Activated naive CD4-positive, alpha-beta T cell (primary cell): ENCODE measurements at regions not wholly inside any gene's neighbourhood (a gene's known extent, or its start where the extent isn't known, plus 50 kb on each side); places are given as distances from the start of the nearest gene placed in this dataset.
"Not testable (repeated sequence)": the region's sequence is repeated elsewhere in the genome, so short reads cannot be mapped to it uniquely, and the experiment has no call there.

Experiments
- DNase-seq, 4 experiments: peaks; one replicate each; lab custom pipeline; 2025; lab: John Stamatoyannopoulos, UW

DNA sequence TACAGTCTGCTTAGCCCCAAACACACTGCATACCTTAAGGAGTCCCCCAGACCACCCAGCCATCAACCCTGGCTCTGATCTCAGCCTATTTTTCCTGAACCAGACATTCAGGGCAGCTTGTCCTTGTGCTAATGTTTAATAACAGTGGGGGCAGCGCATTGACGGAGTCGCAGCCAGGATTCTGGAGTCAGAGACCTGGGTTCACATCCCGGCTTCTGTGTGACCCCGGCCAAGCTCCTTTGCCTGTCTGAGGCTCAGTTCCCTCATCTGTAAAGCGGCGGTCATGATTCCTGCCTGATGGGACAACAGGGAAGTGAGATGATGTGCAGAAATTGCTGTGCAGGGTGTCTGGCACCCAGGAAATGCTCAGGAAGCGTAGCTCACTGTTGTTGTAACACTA is 63.1 kb downstream of the MATN1 start:
- DNase-seq: no peak

DNA sequence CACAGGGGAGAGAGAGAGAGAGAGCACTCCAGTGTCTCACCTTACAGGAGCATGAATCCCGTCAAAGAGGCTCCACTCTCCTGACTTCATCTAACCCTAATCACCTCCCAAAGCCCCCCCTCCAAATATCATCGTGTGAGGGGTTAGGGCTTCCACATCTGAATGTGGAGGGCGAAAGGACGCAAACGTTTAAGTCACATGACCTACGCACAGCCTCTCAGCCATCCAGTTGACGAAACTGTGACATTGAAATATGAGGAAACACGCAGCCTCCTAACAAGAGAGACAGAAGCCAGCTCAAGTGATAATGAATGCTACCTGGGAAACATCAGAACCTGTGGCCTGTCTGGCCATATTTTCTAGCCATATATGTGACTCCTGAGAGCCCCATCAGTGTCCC is 63.7 kb downstream of the MATN1 start:
- DNase-seq: no peak

DNA sequence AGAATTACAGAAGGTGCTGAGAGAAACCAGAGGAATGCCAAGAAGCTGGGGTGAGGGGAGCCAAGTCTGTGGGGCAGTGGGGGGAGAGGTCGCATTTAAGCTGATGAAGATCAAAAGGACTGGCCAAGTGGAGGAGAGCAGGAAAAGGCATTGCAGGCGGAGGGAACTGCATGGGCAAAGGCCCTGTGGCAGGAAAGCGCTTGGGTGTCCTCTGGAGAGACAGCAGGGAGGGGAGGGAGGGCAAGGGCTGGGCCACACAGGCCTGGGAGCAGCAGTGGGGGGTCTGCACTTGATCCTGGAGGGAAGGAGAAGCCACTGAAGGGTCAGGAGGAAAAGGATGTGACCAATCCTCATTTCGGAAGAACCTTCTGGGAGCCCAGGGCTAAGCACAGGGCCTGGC is 65.0 kb downstream of the MATN1 start:
- DNase-seq: not testable (repeated sequence)

DNA sequence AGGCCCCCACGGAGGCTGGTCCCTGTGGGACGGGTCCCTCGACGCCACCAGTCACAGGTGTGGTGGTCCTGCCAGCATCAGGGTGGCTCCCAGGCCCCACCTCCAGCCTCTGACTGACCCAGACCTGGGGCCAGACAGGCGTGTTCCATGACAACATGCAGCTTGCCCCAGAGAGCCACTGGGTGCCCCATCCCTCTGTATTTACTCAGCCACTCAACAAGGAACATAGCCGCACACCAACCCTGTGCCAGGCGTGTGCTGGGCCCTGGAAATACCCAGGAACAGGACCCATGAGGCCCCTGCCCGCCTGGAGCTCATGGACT is 65.4 kb downstream of the MATN1 start:
- DNase-seq: no peak

DNA sequence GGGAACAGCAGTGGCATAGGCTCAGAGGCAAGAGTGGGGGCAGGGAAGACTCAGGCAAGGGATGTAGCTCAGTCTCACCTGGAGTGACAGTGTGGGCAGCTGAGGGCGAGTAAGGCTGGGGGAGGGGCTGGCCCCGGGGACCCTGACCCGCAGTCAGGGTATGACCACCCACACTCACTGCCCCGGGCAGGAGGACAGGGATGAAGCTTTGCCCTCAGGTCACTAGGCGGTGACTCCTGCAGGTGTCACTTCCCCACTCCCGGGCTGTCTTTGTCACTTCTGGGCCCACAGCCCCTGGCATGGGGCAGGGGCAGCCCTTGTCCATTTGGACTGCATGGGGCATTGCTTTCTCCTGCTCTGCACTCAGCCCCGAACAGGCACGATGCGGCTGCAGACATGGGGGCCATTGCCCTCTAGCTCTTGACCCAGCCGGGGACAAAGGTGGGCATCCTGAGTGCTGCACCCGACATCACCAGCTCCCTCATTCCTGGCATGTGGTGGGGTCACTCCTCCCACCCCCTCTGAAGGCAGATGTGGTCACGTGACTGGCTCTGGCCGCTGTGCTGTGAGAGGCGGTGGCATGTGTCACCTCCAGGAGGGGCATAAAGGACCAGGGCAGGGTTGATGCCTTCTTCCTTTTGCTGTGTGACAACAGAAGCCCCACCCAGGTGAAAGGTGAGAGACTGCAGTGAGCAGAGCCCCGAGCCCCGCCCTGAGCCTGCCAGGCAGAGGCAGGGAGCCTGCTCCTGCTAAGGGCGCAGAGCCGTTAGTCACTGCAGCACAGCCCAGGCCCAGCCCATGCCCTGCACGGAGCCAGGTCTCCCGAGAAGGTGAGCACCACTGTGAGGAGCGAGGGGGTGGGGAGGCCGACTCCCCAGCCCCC is 66.0 kb downstream of the MATN1 start:
- no peak for DNase-seq

DNA sequence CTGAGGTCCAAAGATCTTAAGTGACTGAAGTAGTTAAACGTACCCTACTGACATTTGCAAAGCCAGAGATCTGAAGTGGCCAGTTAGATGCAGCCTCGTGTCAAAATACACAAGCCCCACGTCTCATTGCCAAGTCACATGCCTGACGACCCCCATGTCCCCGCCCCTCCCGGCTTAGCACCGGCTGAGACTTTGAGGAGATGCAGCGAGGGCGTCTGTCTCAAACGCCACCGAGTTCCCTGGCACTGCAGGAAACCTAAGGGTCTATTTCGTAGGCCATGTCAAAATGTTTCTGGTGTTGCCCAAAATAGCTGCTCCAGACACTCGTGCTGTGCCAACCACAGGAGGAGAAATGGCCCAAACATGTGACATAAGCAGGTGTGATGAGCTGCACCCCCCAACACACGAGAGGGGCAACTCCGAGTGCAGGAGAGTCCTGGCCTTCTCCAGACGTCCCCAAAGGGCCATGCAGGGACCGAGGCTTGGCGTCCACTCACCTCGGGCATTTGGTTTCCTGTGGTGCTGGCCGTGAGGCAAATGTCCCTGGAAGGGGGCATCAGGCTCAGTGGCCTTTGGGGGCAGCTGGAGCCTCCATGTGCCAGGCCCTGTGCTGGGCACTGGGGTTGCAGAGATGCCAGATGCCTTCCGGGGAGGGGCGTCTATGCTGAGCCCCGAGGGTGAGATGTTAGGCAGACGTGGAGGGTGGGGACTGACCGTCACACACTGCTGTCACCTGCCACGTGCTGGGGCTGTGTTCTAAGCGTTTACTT is 67.0 kb downstream of the MATN1 start:
- no peak for DNase-seq

DNA sequence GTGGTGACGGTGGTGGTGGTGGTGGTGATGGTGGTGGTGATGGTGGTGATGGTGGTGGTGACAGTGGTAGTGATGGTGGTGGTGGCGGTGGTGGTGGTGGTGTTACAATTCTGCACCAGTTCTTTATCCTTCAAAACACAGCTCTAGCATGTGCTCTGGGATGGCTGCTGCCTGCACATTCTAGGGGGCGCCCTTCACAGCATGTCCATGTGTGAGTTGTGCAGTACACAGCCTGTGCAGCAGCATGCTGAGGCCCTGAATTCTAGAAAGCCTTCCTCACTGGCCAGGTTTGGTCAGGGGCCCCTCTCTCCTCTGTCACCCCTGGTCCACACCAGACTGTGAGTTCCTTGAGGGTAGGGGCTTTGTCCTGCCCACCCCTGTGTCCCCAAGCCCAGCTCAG is 67.7 kb downstream of the MATN1 start:
- no peak for DNase-seq

DNA sequence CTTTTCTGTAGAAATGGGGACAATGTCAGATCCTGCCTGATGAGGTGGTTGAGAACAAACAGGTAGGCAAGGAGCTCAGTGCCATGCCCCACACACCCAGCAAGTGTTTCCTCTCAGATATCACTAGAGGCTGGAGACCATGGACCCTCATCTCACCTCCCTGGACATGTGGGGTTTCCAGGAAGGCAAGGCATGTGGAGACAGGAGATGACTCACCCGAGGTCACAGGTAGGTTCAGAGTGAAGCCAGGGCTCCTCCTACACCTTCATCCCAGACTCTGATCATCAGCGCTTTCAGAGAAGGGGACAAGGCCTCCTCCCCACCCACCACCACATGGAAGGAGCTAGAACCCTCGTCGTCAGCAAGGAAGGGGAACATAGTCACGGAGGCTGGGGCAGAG is 69.2 kb downstream of the MATN1 start:
- DNase-seq: no peak

DNA sequence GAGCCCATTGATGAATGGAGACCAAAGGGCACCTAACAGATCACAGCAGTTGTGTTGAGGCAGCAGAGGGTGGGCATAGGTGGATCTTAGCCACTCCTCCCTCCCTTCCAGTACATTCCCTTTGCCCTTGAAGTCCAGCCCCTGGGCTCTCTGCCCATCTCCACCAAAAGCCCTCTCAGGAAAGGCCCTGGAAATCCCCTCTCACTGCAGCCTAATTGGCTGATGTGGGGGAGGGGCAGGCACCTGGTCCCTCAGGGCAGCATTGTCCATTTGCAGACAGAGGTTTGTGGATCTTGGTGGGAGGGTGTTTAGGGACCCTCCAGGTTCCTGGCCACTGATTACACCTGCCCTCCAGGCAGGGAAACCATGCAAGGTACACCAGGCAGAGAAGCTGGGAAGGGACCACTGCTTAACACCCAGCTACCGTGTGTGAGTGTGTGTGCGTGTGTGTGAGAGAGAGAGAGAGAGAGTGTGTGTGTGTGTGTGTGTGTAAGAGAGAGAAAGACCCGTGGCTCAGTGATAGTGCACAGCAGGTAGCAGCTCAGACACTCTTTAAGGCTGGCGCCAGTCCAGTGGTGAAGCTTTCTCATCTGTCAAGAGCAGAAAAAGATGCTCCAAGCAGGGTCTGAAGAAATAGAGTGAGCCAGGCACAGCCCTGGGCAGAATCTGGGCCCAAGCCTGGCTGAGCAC is 71.1 kb downstream of the MATN1 start:
- no peak for DNase-seq

DNA sequence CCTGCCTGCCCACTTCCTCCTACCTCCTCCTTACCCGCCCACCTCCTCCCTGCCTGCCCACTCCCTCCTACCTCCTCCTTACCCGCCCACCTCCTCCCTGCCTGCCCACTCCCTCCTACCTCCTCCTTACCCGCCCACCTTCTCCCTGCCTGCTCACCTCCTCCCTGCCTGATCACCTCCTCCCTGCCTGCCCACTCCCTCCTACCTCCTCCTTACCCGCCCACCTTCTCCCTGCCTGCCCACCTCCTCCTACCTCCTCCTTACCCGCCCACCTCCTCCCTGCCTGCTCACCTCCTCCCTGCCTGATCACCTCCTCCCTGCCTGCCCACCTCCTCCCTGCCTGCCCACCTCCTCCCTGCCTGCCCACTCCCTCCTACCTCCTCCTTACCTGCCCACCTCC is 72.0 kb downstream of the MATN1 start:
- not testable (repeated sequence) for DNase-seq

DNA sequence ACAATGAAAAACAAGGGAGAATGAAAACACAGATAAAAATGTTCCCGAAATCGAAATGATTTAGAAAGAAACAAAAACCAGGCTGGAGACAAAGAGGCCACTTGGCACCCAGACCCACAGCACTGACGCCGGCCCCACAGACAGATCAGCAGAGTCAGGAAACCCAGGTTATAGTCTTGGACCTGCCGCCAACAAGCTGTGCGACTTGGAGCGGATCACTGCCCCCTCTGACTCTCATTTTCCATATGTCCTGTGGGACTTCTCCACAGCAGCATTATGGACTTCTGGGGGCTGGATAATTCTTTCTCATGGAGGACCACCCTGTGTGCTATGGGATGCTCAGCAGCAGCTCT is 72.4 kb downstream of the MATN1 start:
- DNase-seq: no peak

DNA sequence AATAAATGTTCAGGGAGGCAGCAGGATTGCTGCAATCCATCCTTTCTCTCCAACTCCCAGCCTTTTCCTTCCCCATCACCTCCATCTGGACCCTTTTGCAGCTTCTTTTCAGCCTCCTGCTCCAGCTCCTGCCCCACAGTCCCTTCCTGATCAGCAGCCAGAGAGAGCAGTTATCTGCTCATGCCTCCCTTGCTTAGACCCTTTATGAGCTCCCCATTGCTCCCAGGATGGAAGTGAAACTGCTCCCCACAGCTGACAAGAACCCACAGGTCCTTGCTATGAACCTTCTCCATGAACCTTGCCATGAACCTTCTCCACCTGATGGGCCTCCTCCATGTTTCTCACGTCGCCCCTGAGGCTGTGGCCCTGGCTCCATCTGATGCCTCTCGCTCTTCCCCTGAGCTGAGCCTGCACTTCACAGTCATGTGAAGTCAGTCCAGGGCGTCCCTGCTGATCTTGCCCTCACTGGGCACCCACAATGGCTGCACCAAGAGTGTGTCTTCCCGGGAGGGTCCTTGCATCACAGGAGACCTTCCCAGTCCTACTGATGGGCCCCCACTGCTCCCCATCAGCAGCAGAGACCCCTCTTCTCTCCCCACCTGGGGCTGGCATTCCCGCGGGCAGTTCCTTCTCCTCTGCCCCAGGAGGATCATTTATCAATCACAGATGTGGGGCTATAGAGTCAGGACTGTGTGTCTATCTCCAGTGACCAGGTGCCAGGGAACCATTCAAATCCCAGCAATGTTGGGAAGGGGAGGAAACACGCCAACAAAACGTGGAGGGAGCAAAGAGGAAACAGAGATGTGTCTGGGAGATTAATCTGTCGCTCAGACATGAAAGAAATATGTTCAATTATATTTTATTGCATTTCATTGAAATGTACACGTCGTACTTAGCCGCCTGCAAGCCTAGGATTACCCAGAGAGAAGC is 73.1 kb downstream of the MATN1 start:
- DNase-seq: no peak

DNA sequence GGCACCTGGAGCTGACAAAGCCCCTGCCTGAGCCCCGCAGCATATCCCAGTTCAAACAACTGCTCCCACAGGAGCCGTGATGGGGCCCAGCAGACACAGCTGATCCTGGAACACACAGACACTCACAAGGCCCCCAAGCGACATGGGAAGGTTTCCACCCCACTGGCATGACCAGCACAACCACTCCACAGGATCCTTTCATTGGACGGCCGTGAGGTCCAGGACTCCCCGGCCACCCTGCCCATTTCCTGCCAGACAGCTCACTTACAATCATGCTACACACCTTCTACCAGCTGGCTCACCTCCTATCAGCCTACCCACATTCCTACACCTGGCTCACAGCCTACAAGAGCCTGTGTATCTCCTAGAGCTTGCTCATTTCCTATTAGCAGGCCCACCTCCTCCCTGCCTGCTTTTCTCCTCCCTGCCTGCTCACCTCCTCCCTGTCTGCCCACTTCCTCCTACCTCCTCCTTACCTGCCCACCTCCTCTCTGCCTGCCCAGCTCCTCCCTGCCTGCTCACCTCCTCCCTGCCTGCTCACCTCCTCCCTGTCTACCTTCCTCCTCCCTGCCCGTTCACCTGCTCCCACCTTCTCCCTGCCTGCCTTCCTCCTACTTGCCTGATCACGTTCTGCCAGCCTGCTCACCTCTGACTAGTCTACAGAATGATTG is 73.9 kb downstream of the MATN1 start:
- no peak for DNase-seq

DNA sequence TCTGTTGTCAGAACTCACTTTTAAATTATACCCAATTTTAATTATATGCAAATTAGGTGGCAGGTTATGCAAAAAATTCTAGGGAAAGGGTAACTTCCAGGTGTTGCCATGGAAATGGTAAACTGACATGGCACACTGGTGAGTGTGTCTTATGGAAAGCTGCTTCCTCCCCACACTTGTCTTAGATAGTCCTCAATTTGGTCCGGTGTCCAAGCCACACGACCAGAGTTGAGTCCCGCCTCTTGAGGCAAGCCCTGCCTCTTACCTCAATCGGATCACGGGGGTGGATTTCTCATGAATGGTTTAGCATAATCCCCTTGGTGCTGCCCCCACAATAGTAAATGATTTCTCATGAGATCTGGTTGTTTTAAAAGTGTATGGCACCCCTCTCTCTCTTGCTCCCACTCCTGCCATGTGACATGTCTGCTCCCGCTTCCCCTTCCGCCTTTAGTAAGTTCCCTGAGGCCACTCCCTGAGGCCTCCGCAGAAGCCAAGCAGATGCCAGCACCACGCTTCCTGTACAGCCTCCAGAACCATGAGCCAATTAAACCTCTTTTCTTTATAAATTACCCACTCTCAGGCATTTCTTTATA is 74.9 kb downstream of the MATN1 start:
- DNase-seq: no peak

DNA sequence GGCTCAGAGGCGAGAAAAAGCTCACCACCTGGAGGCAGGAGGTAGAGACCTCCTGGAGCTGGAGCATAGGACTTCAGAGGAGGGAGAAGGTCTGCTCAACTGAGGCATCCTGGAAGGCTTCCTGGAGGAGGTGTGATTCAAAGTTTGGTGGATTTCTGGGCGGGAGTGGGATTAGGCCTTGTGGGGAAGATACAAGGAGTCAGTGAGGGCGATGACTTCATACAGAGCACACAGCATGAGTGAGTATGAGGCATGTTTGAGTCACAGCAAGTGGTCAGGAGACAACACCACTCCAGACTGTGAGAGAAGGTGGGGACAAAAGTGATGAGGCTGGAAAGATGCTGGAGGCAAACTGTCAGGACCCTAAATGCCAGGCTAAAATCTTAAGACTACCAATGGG is 77.6 kb downstream of the MATN1 start:
- no peak for DNase-seq

DNA sequence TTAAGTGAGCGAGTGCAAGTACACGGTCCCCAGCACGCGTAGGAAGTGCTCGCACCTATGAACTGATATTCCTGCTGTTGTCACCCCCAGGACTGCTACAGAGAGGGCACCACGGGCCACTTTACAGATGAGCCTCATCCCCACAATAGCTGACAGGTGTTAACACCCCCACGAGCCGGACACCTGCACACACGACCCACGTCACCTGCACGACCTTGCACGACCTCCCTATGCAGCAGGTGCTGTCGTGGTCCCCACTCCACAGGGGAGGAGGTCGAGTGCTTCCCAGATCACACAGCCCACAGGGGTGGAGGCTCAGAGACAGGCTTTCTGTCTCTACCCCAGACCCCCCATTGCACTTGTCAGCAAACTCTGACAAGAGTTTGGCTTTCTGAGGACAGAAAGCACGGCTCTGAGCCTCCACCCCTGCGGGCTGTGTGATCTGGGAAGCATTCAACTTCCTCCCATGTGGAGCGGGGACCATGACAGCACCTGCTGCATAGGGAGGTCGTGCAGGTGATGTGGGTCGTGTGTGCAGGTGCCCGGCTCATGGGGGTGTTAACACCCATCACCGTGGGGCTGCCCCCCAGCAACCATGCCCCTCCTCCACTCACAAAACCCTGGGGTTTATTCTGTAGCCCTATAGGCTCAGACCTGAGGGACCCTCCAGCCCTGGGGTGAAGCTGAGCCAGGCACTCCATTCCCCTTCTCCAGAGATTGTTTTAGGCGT is 80.8 kb downstream of the MATN1 start:
- no peak for DNase-seq

DNA sequence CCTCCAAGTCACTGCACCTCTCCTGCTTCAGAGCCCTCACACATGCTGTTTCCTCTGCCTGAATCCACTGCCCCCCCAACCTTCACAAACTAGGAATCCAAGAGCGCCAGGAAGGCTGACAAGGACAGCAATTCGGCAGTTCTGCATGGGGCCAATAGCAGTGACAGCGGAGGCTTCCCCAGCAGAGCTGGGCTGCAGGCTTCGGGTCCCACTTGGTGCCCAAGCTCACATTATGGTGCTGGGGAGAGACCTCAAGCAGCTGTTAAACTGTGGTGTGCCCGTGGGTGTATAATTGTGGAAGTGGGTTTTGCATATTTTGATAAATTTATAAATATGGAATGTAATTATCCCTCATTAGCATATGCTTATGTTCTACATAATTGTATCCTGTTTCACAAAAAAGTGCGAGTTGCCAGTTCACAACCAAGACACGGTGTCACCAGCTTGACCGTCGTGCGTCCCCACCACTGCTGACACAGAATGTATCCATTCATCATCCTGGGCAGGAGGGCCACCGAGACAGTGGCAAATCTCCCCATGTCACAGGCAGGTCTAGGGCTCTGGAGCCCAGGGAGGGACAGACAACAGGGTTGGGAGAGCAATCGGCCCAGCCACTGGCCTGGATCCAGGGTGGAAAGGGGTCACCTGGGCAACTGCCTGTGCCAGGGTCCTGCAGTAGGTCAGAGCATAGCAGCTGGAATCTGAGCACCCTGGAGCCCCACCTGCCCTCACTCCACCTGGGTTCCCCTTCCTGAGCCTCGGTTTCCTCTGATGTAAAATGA is 81.6 kb downstream of the MATN1 start:
- DNase-seq: no peak

DNA sequence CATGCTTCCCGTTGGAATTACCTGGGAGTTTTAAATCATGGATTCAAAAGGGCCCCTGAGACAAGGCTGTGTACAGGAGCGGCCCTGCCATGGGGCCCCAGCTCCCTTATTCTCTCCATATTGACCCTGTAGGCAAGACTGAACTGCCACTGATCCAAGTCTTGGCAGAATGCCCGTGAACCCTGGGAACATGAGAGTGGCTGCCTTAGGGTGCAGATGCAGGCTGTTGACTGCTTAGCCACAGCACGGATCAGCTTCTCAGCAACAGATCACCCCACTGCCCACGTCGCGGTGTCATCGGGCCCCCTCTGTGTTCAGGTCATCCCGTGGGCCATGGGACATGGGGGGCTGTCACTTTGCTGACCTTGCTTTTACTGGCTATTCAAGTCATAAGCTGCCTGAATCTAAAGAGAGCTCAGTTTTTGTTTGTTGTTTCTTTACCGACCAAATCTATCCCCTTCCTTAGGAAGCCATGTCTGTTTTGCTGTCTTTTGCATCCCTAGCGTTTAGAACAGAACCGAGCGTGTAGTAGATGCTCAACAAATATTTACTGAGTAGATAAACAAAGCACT is 83.4 kb downstream of the MATN1 start:
- no peak for DNase-seq

DNA sequence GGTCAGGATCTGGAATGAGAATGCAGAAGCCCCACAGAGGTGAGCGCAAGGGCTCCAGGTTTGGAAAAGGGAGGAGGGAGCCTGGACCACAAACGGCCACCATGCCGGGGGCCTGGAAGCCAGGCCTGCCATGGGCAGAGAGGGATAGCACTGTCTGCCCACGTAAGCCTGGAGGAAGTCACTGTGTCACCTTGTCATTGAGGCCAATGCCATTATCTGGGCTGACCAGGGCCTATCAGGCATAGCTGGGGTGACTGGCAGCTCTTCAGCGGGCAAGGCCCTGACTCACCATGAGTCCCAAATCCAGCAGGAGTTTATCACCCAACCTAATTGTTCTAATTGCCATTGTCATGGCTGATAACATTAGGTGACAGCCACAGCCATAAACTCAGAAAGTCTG is 84.6 kb downstream of the MATN1 start:
- DNase-seq: no peak
